Activated T-cell treated with anti-CD3 and anti-CD28 coated beads, Interleukin-2, amount 50 U/mL, for 24 hours (primary cell): ENCODE measurements at regions not wholly inside any gene's neighbourhood (a gene's known extent, or its start where the extent isn't known, plus 50 kb on each side); places are given as distances from the start of the nearest gene placed in this dataset.

ENCODE experiments used
- DNase-seq: peaks from one replicate; pipeline ENCODE4 v3.0.0-alpha.2; 2020
- H3K27ac Mint-ChIP-seq: 2 replicates; pipeline ENCODE4 v1.8.0; 2020; ENCODE audit warnings: mild to moderate bottlenecking, mixed read lengths
- H3K27me3 Mint-ChIP-seq: 2 replicates; pipeline ENCODE4 v1.8.0; 2020; ENCODE audit warnings: mixed read lengths
- H3K36me3 Mint-ChIP-seq: 2 replicates; pipeline ENCODE4 v1.8.0; 2020; ENCODE audit warnings: low read depth, mixed read lengths
- H3K4me1 Mint-ChIP-seq: 2 replicates; pipeline ENCODE4 v1.8.0; 2020; ENCODE audit warnings: low read depth, mixed read lengths
- H3K4me3 Mint-ChIP-seq: 2 replicates; pipeline ENCODE4 v1.8.0; 2020; ENCODE audit warnings: mild to moderate bottlenecking, moderate library complexity, mixed read lengths
- H3K9me3 Mint-ChIP-seq: 2 replicates; pipeline ENCODE4 v1.8.0; 2020; ENCODE audit warnings: mixed read lengths

DNA sequence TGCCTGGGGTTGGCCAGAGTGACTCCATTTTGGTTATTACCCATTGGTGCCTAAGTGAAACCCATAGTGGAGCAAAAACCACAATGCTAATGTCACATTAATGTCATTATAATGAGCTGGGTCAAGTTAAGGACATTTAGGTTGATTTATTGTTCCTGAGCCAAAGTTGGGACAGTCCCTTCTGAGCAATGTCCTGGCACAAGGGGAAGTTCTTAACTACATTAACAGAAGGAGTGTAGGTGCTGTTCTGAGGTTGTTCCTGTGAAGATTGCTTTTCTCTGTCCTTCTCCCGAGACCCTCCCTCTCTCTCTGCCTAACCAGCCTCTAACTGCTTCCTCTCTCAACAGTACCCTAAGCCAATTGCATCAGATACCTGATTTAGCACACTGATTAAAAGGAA lies 1956.8 kb upstream of the PCDH10 start:
- no peak overlapping the region for H3K4me3 Mint-ChIP-seq
- H3K27ac Mint-ChIP-seq: no peak overlapping the region
- H3K36me3 Mint-ChIP-seq: no peaks in the 10 kb centered on the region
- no peak for DNase-seq
- H3K9me3 Mint-ChIP-seq: peaks cover 10% of the 10 kb centered on the region
- no peaks in the 10 kb centered on the region for H3K27me3 Mint-ChIP-seq
- no peaks in the 10 kb centered on the region for H3K4me1 Mint-ChIP-seq

DNA sequence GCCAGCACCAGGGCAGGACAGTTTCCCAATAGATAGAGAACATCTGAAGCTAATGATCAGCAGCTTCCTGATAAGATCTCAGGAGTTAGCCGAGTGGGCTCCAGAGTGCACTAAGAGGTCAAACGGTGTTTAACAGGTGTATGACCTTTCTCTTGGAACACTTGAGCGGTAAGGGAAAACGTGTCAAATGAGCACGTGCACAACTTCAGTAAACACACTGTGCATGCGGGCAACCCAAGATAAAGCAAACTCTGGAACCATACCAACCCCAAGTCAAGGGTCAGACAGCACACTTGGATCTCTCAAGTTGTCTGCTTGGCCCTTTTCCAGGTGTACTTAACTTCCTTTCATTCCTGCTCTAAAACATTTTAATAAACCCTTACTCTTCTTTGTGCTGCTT lies 1941.5 kb upstream of the PCDH10 start:
- DNase-seq: no peak
- no peak overlapping the region for H3K4me3 Mint-ChIP-seq
- no peak overlapping the region for H3K27ac Mint-ChIP-seq
- H3K36me3 Mint-ChIP-seq: no peaks in the 10 kb centered on the region
- peaks cover 4% of the 10 kb centered on the region for H3K9me3 Mint-ChIP-seq
- H3K27me3 Mint-ChIP-seq: no peaks in the 10 kb centered on the region
- H3K4me1 Mint-ChIP-seq: no peaks in the 10 kb centered on the region

DNA sequence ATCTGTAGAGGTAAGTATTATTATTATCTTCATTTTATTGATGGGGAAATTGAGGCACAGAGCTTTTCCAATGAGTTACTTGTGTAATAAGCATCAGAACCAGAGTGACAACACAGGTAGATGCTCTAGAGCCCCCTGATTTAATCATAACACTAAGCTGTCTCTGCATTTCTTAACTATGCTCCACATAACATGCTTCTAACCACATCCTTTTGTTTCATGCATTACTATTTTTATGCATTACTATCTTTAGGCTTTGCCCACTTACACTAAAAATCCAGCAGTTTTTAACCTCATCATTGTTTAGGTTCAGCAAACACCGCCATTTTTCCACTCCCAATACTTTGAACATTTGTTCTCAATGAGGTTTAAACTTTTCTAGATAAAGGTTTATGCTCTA lies 1900.8 kb upstream of the PCDH10 start:
- Mint-ChIP-seq H3K4me1 (no peaks in the 10 kb centered on the region), H3K27ac (no peak overlapping the region), H3K4me3 (no peak overlapping the region), H3K9me3 (peaks cover 3% of the 10 kb centered on the region), H3K36me3 (no peaks in the 10 kb centered on the region), H3K27me3 (no peaks in the 10 kb centered on the region)
- DNase-seq: no peak

DNA sequence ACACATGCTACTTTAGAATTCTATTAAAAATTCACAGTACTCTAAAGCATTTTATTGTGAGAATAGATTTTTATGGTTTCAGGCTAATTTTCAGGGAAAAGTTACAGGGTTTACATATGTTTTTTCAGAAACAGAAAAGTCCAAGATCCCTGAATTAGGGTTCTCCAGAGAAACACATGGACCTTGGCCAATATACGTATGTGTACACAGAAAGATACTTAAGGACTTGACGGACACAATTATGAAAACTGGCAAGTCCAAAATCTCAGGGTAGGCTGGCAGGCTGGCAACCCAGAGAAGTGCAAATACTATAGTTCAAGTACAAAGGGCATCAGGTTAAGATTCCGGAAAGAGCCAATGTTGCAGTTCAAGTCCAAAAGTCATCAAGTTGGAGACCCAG lies 1897.8 kb upstream of the PCDH10 start:
- H3K27ac Mint-ChIP-seq: no peak overlapping the region
- H3K27me3 Mint-ChIP-seq: no peaks in the 10 kb centered on the region
- DNase-seq: no peak
- H3K4me1 Mint-ChIP-seq: no peaks in the 10 kb centered on the region
- no peak overlapping the region for H3K4me3 Mint-ChIP-seq
- no peaks in the 10 kb centered on the region for H3K36me3 Mint-ChIP-seq
- H3K9me3 Mint-ChIP-seq: peaks cover 3% of the 10 kb centered on the region

DNA sequence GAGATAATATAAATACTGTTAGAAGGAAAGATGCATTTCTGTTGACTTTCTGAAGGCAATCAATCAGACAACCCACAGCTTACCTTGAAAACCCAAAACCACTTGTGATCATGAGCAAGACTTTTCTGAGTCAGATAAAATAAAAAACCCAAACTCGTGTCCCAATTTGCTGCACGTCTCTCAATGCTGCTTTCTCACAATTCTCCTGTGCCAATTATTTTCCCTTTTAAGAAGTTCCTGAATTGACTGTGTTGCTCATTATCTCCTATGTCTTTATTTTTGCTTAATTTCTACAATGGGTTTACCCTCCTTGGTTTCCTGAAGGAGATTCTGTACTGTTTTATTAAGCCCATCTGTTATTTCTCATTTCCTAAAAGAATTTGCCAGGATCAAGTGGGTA lies 1891.9 kb upstream of the PCDH10 start:
- H3K4me1 Mint-ChIP-seq: no peaks in the 10 kb centered on the region
- no peaks in the 10 kb centered on the region for H3K36me3 Mint-ChIP-seq
- no peak for DNase-seq
- H3K27me3 Mint-ChIP-seq: no peaks in the 10 kb centered on the region
- no peaks in the 10 kb centered on the region for H3K9me3 Mint-ChIP-seq
- H3K27ac Mint-ChIP-seq: no peak overlapping the region
- no peak overlapping the region for H3K4me3 Mint-ChIP-seq

GRCh38 chr4:131258361-131258760 lies 1890.7 kb upstream of the PCDH10 start:
- H3K4me1 Mint-ChIP-seq: no peaks in the 10 kb centered on the region
- H3K9me3 Mint-ChIP-seq: no peaks in the 10 kb centered on the region
- H3K27ac Mint-ChIP-seq: no peak overlapping the region
- H3K27me3 Mint-ChIP-seq: no peaks in the 10 kb centered on the region
- DNase-seq: no peak
- no peaks in the 10 kb centered on the region for H3K36me3 Mint-ChIP-seq
- no peak overlapping the region for H3K4me3 Mint-ChIP-seq

DNA sequence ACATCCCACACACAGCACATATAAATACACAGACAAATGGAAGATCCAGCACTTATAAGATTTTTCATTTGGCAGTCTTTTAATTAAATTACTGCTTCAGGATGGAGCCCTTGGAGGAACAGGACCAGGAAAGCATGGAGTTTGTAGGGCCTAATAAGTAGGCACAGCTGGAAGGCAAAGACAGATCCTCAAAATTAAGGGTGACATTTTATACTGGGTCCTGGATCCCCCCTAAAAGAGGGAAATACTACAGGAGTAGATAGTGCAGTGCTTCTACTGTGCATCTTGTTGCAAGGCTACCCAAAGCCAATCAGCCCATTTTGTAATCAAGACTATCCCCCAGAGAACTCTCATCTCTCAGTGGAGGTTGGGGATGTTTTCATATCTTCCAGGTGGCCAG lies 1860.7 kb upstream of the PCDH10 start:
- Mint-ChIP-seq H3K9me3 (peaks cover 21% of the 10 kb centered on the region), H3K4me3 (no peak overlapping the region), H3K27me3 (no peaks in the 10 kb centered on the region), H3K27ac (no peak overlapping the region), H3K36me3 (no peaks in the 10 kb centered on the region), H3K4me1 (no peaks in the 10 kb centered on the region)
- no peak for DNase-seq

DNA sequence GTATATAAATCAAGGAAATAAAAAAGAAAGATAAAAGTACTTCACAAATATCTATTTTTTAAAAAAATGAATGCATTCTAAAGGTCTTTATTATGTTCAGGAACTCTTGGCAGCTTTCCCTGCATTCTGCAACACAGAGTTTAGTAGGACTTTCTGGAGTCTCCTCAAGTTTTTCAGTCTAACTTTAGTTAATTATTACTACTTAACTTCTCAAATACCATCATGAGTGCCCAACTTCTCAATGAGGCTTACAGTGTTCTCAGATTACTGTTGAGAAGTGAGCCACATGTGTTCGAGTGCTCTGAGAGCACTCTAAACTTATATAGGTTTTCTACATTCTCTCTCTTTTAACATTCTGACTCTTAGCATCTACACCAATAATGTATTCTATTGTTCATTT lies 1852.9 kb upstream of the PCDH10 start:
- peaks cover 12% of the 10 kb centered on the region for H3K9me3 Mint-ChIP-seq
- no peak for DNase-seq
- no peak overlapping the region for H3K27ac Mint-ChIP-seq
- H3K4me1 Mint-ChIP-seq: no peaks in the 10 kb centered on the region
- H3K27me3 Mint-ChIP-seq: no peaks in the 10 kb centered on the region
- H3K36me3 Mint-ChIP-seq: no peaks in the 10 kb centered on the region
- no peak overlapping the region for H3K4me3 Mint-ChIP-seq

DNA sequence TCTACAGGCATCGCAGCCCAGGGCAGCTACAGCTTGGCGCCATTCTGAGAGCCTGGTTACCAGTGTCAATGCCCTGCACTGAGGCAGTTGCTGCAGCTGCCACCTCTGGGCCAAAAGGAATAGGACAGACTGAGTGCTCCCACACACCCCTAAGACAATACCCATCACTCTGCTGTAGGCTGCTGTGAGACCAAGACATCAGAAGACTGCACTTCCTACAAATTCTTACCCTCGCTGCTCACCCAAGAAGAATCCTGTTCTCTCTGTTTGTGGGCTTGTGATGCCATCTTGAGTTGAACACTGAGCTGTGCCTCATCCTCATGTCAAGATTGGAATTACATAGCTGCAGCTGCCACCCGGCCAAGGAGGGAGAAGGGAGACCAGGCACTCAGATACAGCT lies 1847.0 kb upstream of the PCDH10 start:
- no peaks in the 10 kb centered on the region for H3K27me3 Mint-ChIP-seq
- no peak for DNase-seq
- H3K4me1 Mint-ChIP-seq: no peaks in the 10 kb centered on the region
- peaks cover 14% of the 10 kb centered on the region for H3K9me3 Mint-ChIP-seq
- H3K36me3 Mint-ChIP-seq: no peaks in the 10 kb centered on the region
- no peak overlapping the region for H3K27ac Mint-ChIP-seq
- H3K4me3 Mint-ChIP-seq: no peak overlapping the region

DNA sequence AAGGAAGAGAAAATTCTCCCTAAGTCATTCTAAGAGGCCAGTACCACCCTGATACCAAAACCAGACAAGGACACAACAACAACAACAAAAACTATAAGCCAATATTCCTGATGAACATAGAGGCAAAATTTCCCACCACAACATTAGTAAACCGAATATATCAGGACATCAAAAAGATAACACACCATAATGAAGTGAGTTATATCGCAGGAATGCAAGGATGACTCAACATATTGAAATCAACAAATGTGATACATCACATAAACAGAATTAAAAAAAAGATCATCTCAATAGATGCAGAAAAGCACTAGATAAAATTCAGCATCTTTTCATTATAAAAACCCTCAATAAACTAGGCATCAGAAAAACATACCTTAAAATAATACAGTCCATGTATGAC lies 1844.4 kb upstream of the PCDH10 start:
- no peak for DNase-seq
- no peaks in the 10 kb centered on the region for H3K36me3 Mint-ChIP-seq
- no peak overlapping the region for H3K4me3 Mint-ChIP-seq
- peaks cover 17% of the 10 kb centered on the region for H3K9me3 Mint-ChIP-seq
- no peaks in the 10 kb centered on the region for H3K4me1 Mint-ChIP-seq
- no peak overlapping the region for H3K27ac Mint-ChIP-seq
- H3K27me3 Mint-ChIP-seq: no peaks in the 10 kb centered on the region

- Mint-ChIP-seq H3K27me3 (no peaks in the 10 kb centered on the region), H3K36me3 (no peaks in the 10 kb centered on the region), H3K4me1 (no peaks in the 10 kb centered on the region), H3K9me3 (peaks cover 19% of the 10 kb centered on the region), H3K4me3 (no peak overlapping the region), H3K27ac (no peak overlapping the region)
- no peak for DNase-seq
These were observed 1839.5 kb upstream of the PCDH10 start for GRCh38 chr4:131309628-131310027.

DNA sequence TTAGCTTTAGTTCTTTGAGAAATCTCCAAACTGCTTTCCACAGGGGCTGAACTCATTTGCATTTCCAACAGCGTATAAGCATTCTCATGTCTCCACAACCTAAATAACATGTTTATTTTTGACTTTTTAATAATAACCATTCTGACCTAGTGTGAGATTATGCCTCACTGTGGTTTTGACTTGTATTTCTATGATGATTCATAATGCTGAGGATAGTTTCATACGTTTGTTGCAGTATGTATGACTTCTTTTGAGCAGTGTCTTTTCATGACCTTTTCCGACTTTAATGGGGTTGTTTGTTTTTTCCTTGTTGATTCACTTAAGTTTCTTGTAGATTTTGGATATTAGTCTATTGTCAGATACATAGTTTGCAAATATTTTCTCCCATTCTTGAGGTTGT lies 1833.0 kb upstream of the PCDH10 start:
- H3K27ac Mint-ChIP-seq: no peak overlapping the region
- DNase-seq: no peak
- H3K27me3 Mint-ChIP-seq: no peaks in the 10 kb centered on the region
- H3K9me3 Mint-ChIP-seq: peaks cover 29% of the 10 kb centered on the region
- H3K4me1 Mint-ChIP-seq: no peaks in the 10 kb centered on the region
- no peaks in the 10 kb centered on the region for H3K36me3 Mint-ChIP-seq
- H3K4me3 Mint-ChIP-seq: no peak overlapping the region

GRCh38 chr4:131337936-131338335 lies 1811.2 kb upstream of the PCDH10 start:
- Mint-ChIP-seq H3K4me3 (no peak overlapping the region), H3K27ac (no peak overlapping the region), H3K9me3 (no peaks in the 10 kb centered on the region), H3K36me3 (no peaks in the 10 kb centered on the region), H3K4me1 (no peaks in the 10 kb centered on the region), H3K27me3 (no peaks in the 10 kb centered on the region)
- no peak for DNase-seq

DNA sequence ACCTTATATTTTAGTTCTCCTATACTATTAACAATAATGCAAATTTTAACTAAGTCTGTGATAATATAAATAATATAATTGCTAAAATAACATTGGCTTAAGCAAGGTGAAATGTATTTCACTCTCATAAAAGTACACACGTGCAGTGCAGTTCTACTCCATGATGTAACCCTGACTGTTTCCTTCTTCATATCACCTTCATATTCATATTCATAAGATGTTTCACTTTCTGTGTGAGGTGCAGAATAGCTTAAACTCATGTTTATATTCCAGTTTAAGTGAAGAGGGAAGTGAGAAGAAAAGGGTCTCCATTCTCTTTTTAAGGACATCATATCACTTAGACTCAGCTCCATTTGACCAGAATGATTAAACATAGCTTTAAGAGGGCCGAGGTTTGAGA lies 1810.0 kb upstream of the PCDH10 start:
- Mint-ChIP-seq H3K27me3 (no peaks in the 10 kb centered on the region), H3K4me3 (no peak overlapping the region), H3K9me3 (no peaks in the 10 kb centered on the region), H3K36me3 (no peaks in the 10 kb centered on the region), H3K27ac (no peak overlapping the region), H3K4me1 (no peaks in the 10 kb centered on the region)
- DNase-seq: no peak

GRCh38 chr4:131344761-131345160 lies 1804.3 kb upstream of the PCDH10 start:
- no peak for DNase-seq
- Mint-ChIP-seq H3K4me3 (no peak overlapping the region), H3K27me3 (no peaks in the 10 kb centered on the region), H3K9me3 (no peaks in the 10 kb centered on the region), H3K27ac (no peak overlapping the region), H3K36me3 (no peaks in the 10 kb centered on the region), H3K4me1 (no peaks in the 10 kb centered on the region)

DNA sequence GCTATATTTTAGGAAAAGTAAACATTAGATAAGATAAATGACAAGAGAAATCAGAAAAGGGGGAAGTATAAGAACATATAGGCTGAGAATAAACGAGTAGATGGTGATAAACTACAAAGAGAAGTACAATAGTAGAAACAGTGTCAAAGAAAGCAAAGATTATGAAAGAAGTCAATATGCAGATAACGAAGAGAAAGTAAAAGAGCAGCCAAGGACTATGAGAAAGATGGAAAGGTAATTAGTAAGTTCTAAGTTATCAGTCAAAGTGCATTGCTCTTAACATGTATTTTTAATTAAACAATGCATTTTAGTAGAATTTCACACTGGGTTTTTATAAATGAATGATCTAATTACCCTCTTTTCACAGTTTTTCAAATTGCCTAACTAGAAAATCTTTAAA lies 1801.3 kb upstream of the PCDH10 start:
- no peak overlapping the region for H3K4me3 Mint-ChIP-seq
- H3K27me3 Mint-ChIP-seq: no peaks in the 10 kb centered on the region
- no peaks in the 10 kb centered on the region for H3K36me3 Mint-ChIP-seq
- peaks cover 2% of the 10 kb centered on the region for H3K9me3 Mint-ChIP-seq
- H3K4me1 Mint-ChIP-seq: no peaks in the 10 kb centered on the region
- H3K27ac Mint-ChIP-seq: no peak overlapping the region
- no peak for DNase-seq
